DOHH2 (cell line): ENCODE measurements at regions not wholly inside any gene's neighbourhood (a gene's known extent, or its start where the extent isn't known, plus 50 kb on each side); places are given as distances from the start of the nearest gene placed in this dataset.

Experiments
- H3F3A ChIP-seq: fragments of 200-600 bp; sonication (generic), shearing (Covaris generic); 2 replicates; pipeline ENCODE4 v1.6.0; 2016; ENCODE audit warnings: antibody characterized with exemption, mild to moderate bottlenecking; ENCODE audit not compliant: control insufficient read depth, insufficient read depth
- H3K27ac ChIP-seq: fragments of 200-600 bp; sonication (generic); 2 replicates; pipeline ENCODE4 v1.5.1; 2014; ENCODE audit warnings: low read depth, mild to moderate bottlenecking, low read length, moderate library complexity
- H3K27me3 ChIP-seq: fragments of 200-600 bp; sonication (generic); 2 replicates; pipeline ENCODE4 v1.6.1; 2014; ENCODE audit warnings: mild to moderate bottlenecking, low read length, mixed read lengths; ENCODE audit not compliant: control insufficient read depth
- H3K36me3 ChIP-seq: fragments of 200-600 bp; sonication (generic); 2 replicates; pipeline ENCODE4 v1.6.1; 2014; ENCODE audit warnings: mild to moderate bottlenecking, low read length, moderate library complexity, mixed read lengths; ENCODE audit not compliant: control insufficient read depth
- H3K4me1 ChIP-seq: fragments of 200-600 bp; sonication (generic); 2 replicates; pipeline ENCODE4 v1.6.1; 2014; ENCODE audit warnings: mild to moderate bottlenecking, low read length, mixed read lengths; ENCODE audit not compliant: control insufficient read depth
- H3K4me2 ChIP-seq: fragments of 200-600 bp; sonication (generic); 2 replicates; pipeline ENCODE4 v1.6.0; 2014; ENCODE audit warnings: mild to moderate bottlenecking, low read length, moderate library complexity
- H3K4me3 ChIP-seq: fragments of 200-600 bp; sonication (generic); 2 replicates; pipeline ENCODE4 v1.5.1; 2014; ENCODE audit warnings: mild to moderate bottlenecking, low read length, mixed read lengths
- H3K79me2 ChIP-seq: fragments of 200-600 bp; sonication (generic); 2 replicates; pipeline ENCODE4 v1.6.1; 2014; ENCODE audit warnings: mild to moderate bottlenecking, low read length, mixed read lengths; ENCODE audit not compliant: control insufficient read depth
- H3K9me2 ChIP-seq: fragments of 200-600 bp; sonication (generic); replicated peaks from 2 replicates; pipeline ENCODE4 v1.6.1; 2014; ENCODE audit warnings: mild to moderate bottlenecking, low read length, mixed read lengths; ENCODE audit not compliant: control insufficient read depth
- H3K9me3 ChIP-seq: fragments of 200-600 bp; sonication (generic); 2 replicates; pipeline ENCODE4 v1.6.1; 2014; ENCODE audit warnings: antibody characterized with exemption, low read length, mixed read lengths; ENCODE audit not compliant: control insufficient read depth, insufficient read depth
- H4K20me1 ChIP-seq: fragments of 200-600 bp; sonication (generic); 2 replicates; pipeline ENCODE4 v1.6.0; 2014; ENCODE audit warnings: low read depth, mild to moderate bottlenecking, antibody characterized with exemption, low read length, moderate library complexity; ENCODE audit not compliant: control insufficient read depth, insufficient read depth
- CTCF ChIP-seq: fragments of 200-600 bp; sonication (generic); IDR thresholded peaks from one replicate; pipeline ENCODE4 v1.5.1; 2014; ENCODE audit warnings: antibody characterized with exemption, mild to moderate bottlenecking, low read depth, low read length; ENCODE audit not compliant: poor library complexity, severe bottlenecking
- EZH2phosphoT487 ChIP-seq: fragments of 200-600 bp; sonication (generic); IDR thresholded peaks from 2 replicates; pipeline ENCODE4 v1.6.1; 2017; ENCODE audit warnings: borderline replicate concordance, mild to moderate bottlenecking, antibody characterized with exemption, low read length, moderate library complexity, mixed read lengths

GRCh38 chr6:139577763-139578604 lies 203.5 kb upstream of the CITED2 start:
- no peaks in the 10 kb centered on the region for H3K79me2 ChIP-seq
- no peak overlapping the region for H3K27ac ChIP-seq
- H3K4me2 ChIP-seq = no peak overlapping the region
- H3F3A ChIP-seq = no peaks in the 10 kb centered on the region
- TF ChIP-seq CTCF (no peak), EZH2phosphoT487 (no peak)
- H4K20me1 ChIP-seq = no peaks in the 10 kb centered on the region
- no peaks in the 10 kb centered on the region; the same call in 1 of the 2 replicates for H3K27me3 ChIP-seq
- no peaks in the 10 kb centered on the region for H3K36me3 ChIP-seq
- no peaks in the 10 kb centered on the region for H3K9me2 ChIP-seq
- H3K9me3 ChIP-seq = no peaks in the 10 kb centered on the region
- H3K4me1 ChIP-seq = no peaks in the 10 kb centered on the region
- H3K4me3 ChIP-seq = no peak overlapping the region

GRCh38 chr6:139577124-139577762 lies 202.8 kb upstream of the CITED2 start:
- H3K9me3 ChIP-seq = no peaks in the 10 kb centered on the region
- no peaks in the 10 kb centered on the region for H3K36me3 ChIP-seq

GRCh38 chr6:139572001-139572400 lies 197.6 kb upstream of the CITED2 start:
- Histone ChIP-seq H3K9me3 (no peaks in the 10 kb centered on the region), H3F3A (no peaks in the 10 kb centered on the region), H3K4me1 (no peaks in the 10 kb centered on the region), H3K27me3 (no peaks in the 10 kb centered on the region), H3K9me2 (no peaks in the 10 kb centered on the region), H3K4me2 (no peak overlapping the region), H4K20me1 (no peaks in the 10 kb centered on the region), H3K36me3 (no peaks in the 10 kb centered on the region), H3K4me3 (no peak overlapping the region), H3K79me2 (no peaks in the 10 kb centered on the region), H3K27ac (no peak overlapping the region)
- TF ChIP-seq CTCF (no peak), EZH2phosphoT487 (no peak)

More at GRCh38 chr6:139577124-139577762, 202.8 kb upstream of the CITED2 start:
- H3K27me3 ChIP-seq = no peaks in the 10 kb centered on the region; the same call in 1 of the 2 replicates
- no peak overlapping the region for H3K4me2 ChIP-seq
- no peak for TF ChIP-seq CTCF
- no peak for TF ChIP-seq EZH2phosphoT487
- H3F3A ChIP-seq = no peaks in the 10 kb centered on the region
- H4K20me1 ChIP-seq = no peaks in the 10 kb centered on the region
- no peak overlapping the region for H3K4me3 ChIP-seq
- no peaks in the 10 kb centered on the region for H3K4me1 ChIP-seq
- H3K79me2 ChIP-seq = no peaks in the 10 kb centered on the region
- H3K9me2 ChIP-seq = no peaks in the 10 kb centered on the region
- no peak overlapping the region for H3K27ac ChIP-seq
